ENCODE measurements at regions not wholly inside any gene's neighbourhood (a gene's known extent, or its start where the extent isn't known, plus 50 kb on each side); places are given as distances from the start of the nearest gene placed in this dataset.

- ATAC-seq = no peak
- intact Hi-C loops (cut with DNase I; ENCODE audit: low total_unique reads) = no loop called here
Observed at GRCh38 chr2:220995581-220995980, 576.5 kb downstream of the EPHA4 start.

GRCh38 chr2:220998156-220998555 lies 573.9 kb downstream of the EPHA4 start:
- no peaks in the 10 kb centered on the region for H3K27me3 ChIP-seq
- no peaks in the 10 kb centered on the region for H3K36me3 ChIP-seq
- H3K4me1 ChIP-seq = no peaks in the 10 kb centered on the region
- intact Hi-C loops (cut with DNase I; ENCODE audit: low total_unique reads) (no loop called here), in situ Hi-C loops (cut with MboI; ENCODE audit: low sequenced_read_pairs in 4 of 4) (no loop called here)
- H3K4me3 ChIP-seq = no peak overlapping the region
- TF ChIP-seq CTCF (IDR thresholded peaks at IDR 0.05 in 4 of 5, conservative IDR thresholded peaks at IDR 0.05 in 1 of 5) = no peak
- no peak for TF ChIP-seq POLR2A (IDR thresholded peaks at IDR 0.05)
- DNase-seq (no peak), ATAC-seq (no peak)
- H3K9me3 ChIP-seq = no peaks in the 10 kb centered on the region
- no peak overlapping the region for H3K27ac ChIP-seq

More at GRCh38 chr2:220995581-220995980, 576.5 kb downstream of the EPHA4 start:
- Histone ChIP-seq H3K27me3 (no peaks in the 10 kb centered on the region), H3K27ac (no peak overlapping the region), H3K36me3 (no peaks in the 10 kb centered on the region), H3K9me3 (no peaks in the 10 kb centered on the region), H3K4me1 (no peaks in the 10 kb centered on the region), H3K4me3 (no peak overlapping the region)
- no peak for DNase-seq
- TF ChIP-seq CTCF (IDR thresholded peaks at IDR 0.05 in 4 of 5, conservative IDR thresholded peaks at IDR 0.05 in 1 of 5) = no peak
- TF ChIP-seq POLR2A (IDR thresholded peaks at IDR 0.05) = no peak
- in situ Hi-C loops (cut with MboI; ENCODE audit: low sequenced_read_pairs in 4 of 4) = no loop called here

- DNase-seq = no peak
Observed at GRCh38 chr2:220999356-220999755, 572.7 kb downstream of the EPHA4 start.

GRCh38 chr2:221001381-221001801 lies 570.7 kb downstream of the EPHA4 start:
- Histone ChIP-seq H3K4me1 (no peaks in the 10 kb centered on the region), H3K4me3 (no peak overlapping the region), H3K36me3 (no peaks in the 10 kb centered on the region), H3K9me3 (no peaks in the 10 kb centered on the region), H3K27ac (no peak overlapping the region), H3K27me3 (no peaks in the 10 kb centered on the region)
- TF ChIP-seq CTCF (IDR thresholded peaks at IDR 0.05 in 4 of 5, conservative IDR thresholded peaks at IDR 0.05 in 1 of 5) (no peak), POLR2A (IDR thresholded peaks at IDR 0.05) (no peak)
- intact Hi-C loops (cut with DNase I; ENCODE audit: low total_unique reads) = no loop called here
- DNase-seq (no peak), ATAC-seq (no peak)
- in situ Hi-C loops (cut with MboI; ENCODE audit: low sequenced_read_pairs in 4 of 4) = no loop called here

More at GRCh38 chr2:220999356-220999755, 572.7 kb downstream of the EPHA4 start:
- Histone ChIP-seq H3K27me3 (no peaks in the 10 kb centered on the region), H3K4me3 (no peak overlapping the region), H3K27ac (no peak overlapping the region), H3K4me1 (no peaks in the 10 kb centered on the region), H3K36me3 (no peaks in the 10 kb centered on the region), H3K9me3 (no peaks in the 10 kb centered on the region)
- in situ Hi-C loops (cut with MboI; ENCODE audit: low sequenced_read_pairs in 4 of 4) = no loop called here
- ATAC-seq = no peak
- no peak for TF ChIP-seq CTCF (IDR thresholded peaks at IDR 0.05 in 4 of 5, conservative IDR thresholded peaks at IDR 0.05 in 1 of 5)
- intact Hi-C loops (cut with DNase I; ENCODE audit: low total_unique reads) = no loop called here

- intact Hi-C loops (cut with DNase I; ENCODE audit: low total_unique reads) (no loop called here), in situ Hi-C loops (cut with MboI; ENCODE audit: low sequenced_read_pairs in 4 of 4) (no loop called here)
- Histone ChIP-seq H3K27me3 (no peaks in the 10 kb centered on the region), H3K36me3 (no peaks in the 10 kb centered on the region), H3K4me3 (no peak overlapping the region), H3K4me1 (no peaks in the 10 kb centered on the region), H3K9me3 (no peaks in the 10 kb centered on the region), H3K27ac (no peak overlapping the region)
- ATAC-seq = no peak
- DNase-seq = no peak
- no peak for TF ChIP-seq POLR2A (IDR thresholded peaks at IDR 0.05)
- TF ChIP-seq CTCF (IDR thresholded peaks at IDR 0.05 in 4 of 5, conservative IDR thresholded peaks at IDR 0.05 in 1 of 5) = no peak
Observed at GRCh38 chr2:221002101-221002685, 569.9 kb downstream of the EPHA4 start.

Measured in gastrocnemius medialis (tissue), 4 donors.